ENCODE measurements at regions not wholly inside any gene's neighbourhood (a gene's known extent, or its start where the extent isn't known, plus 50 kb on each side); places are given as distances from the start of the nearest gene placed in this dataset.

GRCh38 chr2:121831841-121832240, 76.4 kb downstream of the TSN start:
- 97% methylated on average over 8 of the region's 9 CpGs for WGBS (ENCODE audit: insufficient coverage)
- no peak overlapping the region for H3K4me2 ChIP-seq (replicated peaks; ENCODE audit: extremely low read depth, low read length, poor library complexity, severe bottlenecking)
- H3K4me3 Mint-ChIP-seq = no peak overlapping the region
- no peaks in the 10 kb centered on the region for H3K4me1 ChIP-seq (ENCODE audit: control insufficient read depth in 1 of 2, insufficient read depth in 2 of 2, low read length in 2 of 2)
- no peaks in the 10 kb centered on the region for H4K20me1 ChIP-seq (ENCODE audit: insufficient read depth, low read length)
- H3K9ac ChIP-seq (ENCODE audit: insufficient read depth, low read length, poor library complexity, severe bottlenecking) = no peak overlapping the region
- no peak overlapping the region for H2AFZ ChIP-seq (ENCODE audit: insufficient read depth, low read depth, low read length, poor library complexity, severe bottlenecking)
- intact Hi-C loops (cut with micrococcal nuclease) = no loop called here
- H3K9me3 ChIP-seq (replicated peaks in 1 of 2; ENCODE audit: control insufficient read depth in 1 of 2, insufficient read depth in 1 of 2, low read length in 2 of 2) = no peaks in the 10 kb centered on the region
- H3K4me3 ChIP-seq (replicated peaks in 1 of 3; ENCODE audit: low read depth in 2 of 3, low read length in 3 of 3) = no peak overlapping the region
- H3K36me3 ChIP-seq (replicated peaks in 1 of 2; ENCODE audit: control insufficient read depth in 1 of 2, insufficient read depth in 2 of 2, low read length in 2 of 2) = no peaks in the 10 kb centered on the region
- H3K27ac Mint-ChIP-seq = no peak overlapping the region
- H3K27me3 Mint-ChIP-seq (ENCODE audit: low read depth in 3 of 3) = peaks cover 0 to 8% (median 4%) of the 10 kb centered on the region in 3 donors
- no peaks in the 10 kb centered on the region for H3K4me1 Mint-ChIP-seq
- H3K36me3 Mint-ChIP-seq = no peaks in the 10 kb centered on the region
- no peaks in the 10 kb centered on the region for H3K27me3 ChIP-seq (ENCODE audit: control insufficient read depth in 2 of 2, insufficient read depth in 2 of 2, low read length in 2 of 2)
- no peak for TF ChIP-seq CTCF (IDR thresholded peaks at IDR 0.05)
- no peak overlapping the region for H3K27ac ChIP-seq (ENCODE audit: low read depth in 1 of 2, low read length in 2 of 2)
- DNase-seq = no peak
- H3K9me3 Mint-ChIP-seq = no peaks in the 10 kb centered on the region
- H3K79me2 ChIP-seq (ENCODE audit: insufficient read depth, low read length) = no peaks in the 10 kb centered on the region

- Histone ChIP-seq H3K27ac (ENCODE audit: low read depth in 1 of 2, low read length in 2 of 2) (no peak overlapping the region), H3K36me3 (replicated peaks in 1 of 2; ENCODE audit: control insufficient read depth in 1 of 2, insufficient read depth in 2 of 2, low read length in 2 of 2) (no peaks in the 10 kb centered on the region), H3K9ac (ENCODE audit: insufficient read depth, low read length, poor library complexity, severe bottlenecking) (no peak overlapping the region), H4K20me1 (ENCODE audit: insufficient read depth, low read length) (no peaks in the 10 kb centered on the region), H3K4me1 (ENCODE audit: control insufficient read depth in 1 of 2, insufficient read depth in 2 of 2, low read length in 2 of 2) (no peaks in the 10 kb centered on the region), H3K79me2 (ENCODE audit: insufficient read depth, low read length) (no peaks in the 10 kb centered on the region), H3K4me3 (replicated peaks in 1 of 3; ENCODE audit: low read depth in 2 of 3, low read length in 3 of 3) (no peak overlapping the region), H2AFZ (ENCODE audit: insufficient read depth, low read depth, low read length, poor library complexity, severe bottlenecking) (no peak overlapping the region), H3K4me2 (replicated peaks; ENCODE audit: extremely low read depth, low read length, poor library complexity, severe bottlenecking) (no peak overlapping the region), H3K9me3 (replicated peaks in 1 of 2; ENCODE audit: control insufficient read depth in 1 of 2, insufficient read depth in 1 of 2, low read length in 2 of 2) (no peaks in the 10 kb centered on the region), H3K27me3 (ENCODE audit: control insufficient read depth in 2 of 2, insufficient read depth in 2 of 2, low read length in 2 of 2) (no peaks in the 10 kb centered on the region)
- intact Hi-C loops (cut with micrococcal nuclease) = no loop called here
- Mint-ChIP-seq H3K36me3 (no peaks in the 10 kb centered on the region), H3K27ac (no peak overlapping the region), H3K27me3 (ENCODE audit: low read depth in 3 of 3) (peaks cover 0 to 8% (median 4%) of the 10 kb centered on the region in 3 donors), H3K4me3 (no peak overlapping the region), H3K9me3 (no peaks in the 10 kb centered on the region), H3K4me1 (no peaks in the 10 kb centered on the region)
- DNase-seq = no peak
- TF ChIP-seq CTCF (IDR thresholded peaks at IDR 0.05) = no peak
- 90% methylated on average over 12 of the region's 14 CpGs for WGBS (ENCODE audit: insufficient coverage)
These were observed 77.2 kb downstream of the TSN start for GRCh38 chr2:121832412-121833357.
